ENCODE measurements at regions not wholly inside any gene's neighbourhood (a gene's known extent, or its start where the extent isn't known, plus 50 kb on each side); places are given as distances from the start of the nearest gene placed in this dataset.
A peak's percentile ranks its signal among the peaks of the same experiment; 100 is the strongest.
"Not testable (repeated sequence)": the region's sequence is repeated elsewhere in the genome, so short reads cannot be mapped to it uniquely, and the experiment has no call there.

DNA sequence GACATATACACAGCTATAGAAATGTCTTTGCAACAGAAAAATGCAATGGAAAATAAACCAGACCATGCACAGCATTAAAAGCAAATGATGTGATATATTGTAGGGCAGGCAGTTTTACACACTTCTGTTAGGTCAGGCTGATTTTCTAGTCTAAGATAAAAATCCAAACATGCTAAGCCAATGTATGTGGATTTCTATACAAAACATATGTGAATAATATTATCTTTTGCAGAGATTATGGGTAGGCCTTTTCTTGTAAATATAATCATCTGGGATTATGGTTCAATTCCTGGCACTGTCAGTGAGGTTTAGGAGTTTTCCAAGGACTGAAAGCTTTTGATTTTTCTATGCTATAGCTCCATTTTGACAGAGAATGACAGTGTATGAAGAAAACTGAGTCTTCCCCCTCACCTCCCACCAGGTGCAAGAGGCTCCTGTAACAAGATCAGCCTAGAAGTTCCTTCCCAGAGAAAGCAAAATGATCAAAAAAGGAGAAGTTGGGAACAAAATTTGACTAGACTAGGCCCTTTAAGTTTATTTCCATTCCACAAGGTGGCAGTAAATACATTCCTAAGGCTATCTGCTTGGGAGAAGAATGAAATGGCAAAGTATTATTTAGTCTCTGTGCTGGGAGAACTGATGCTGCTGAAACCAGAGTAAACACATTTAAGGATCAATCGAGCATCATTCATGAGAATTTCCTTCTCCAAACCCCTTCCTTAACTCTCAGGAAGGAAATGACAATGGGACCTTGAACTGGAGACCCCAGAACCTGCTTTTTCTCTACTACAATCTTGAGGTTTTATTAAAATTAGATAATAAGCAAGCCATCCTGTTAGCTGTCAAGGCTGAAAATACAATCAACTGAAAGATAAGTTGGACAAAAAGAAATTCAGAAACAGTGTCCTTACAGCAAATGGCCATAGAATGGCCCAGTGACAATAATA lies 133.0 kb upstream of the TUT7 start:
- WGBS = 1% methylated on average over 1 of the region's 1 CpG
- Histone ChIP-seq H3K4me3 (ENCODE audit: low read depth, low read length) (no peak overlapping the region), H3K36me3 (ENCODE audit: insufficient read depth) (no peaks in the 10 kb centered on the region), H3K27ac (ENCODE audit: low read depth) (no peak overlapping the region), H3K4me1 (ENCODE audit: insufficient read depth) (no peaks in the 10 kb centered on the region)
- DNase-seq (ENCODE audit: extremely low spot score) = peak; percentile 69

DNA sequence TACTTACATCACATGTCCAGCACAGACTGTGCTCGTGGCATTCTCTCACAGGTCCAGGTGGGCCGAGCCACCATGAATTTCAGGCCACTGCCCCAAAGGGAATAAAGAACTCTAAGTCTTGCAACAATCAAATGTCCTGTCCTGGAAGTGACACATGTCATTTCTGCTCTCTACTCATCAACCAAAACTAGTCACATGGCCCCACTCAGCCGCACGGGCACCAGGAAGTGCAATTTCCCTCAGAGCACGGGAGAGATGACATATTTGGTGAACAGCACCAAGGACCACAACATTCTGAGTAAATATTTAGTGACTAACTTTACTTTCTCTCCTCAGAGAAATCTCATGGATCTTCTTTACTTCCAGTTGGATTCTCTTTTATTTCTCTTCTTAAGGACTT lies 131.1 kb upstream of the TUT7 start:
- Histone ChIP-seq H3K27ac (ENCODE audit: low read depth) (no peak overlapping the region), H3K4me3 (ENCODE audit: low read depth, low read length) (no peak overlapping the region), H3K4me1 (ENCODE audit: insufficient read depth) (no peaks in the 10 kb centered on the region), H3K36me3 (ENCODE audit: insufficient read depth) (no peaks in the 10 kb centered on the region)
- 84% methylated on average over 5 of the region's 5 CpGs for WGBS
- no peak for DNase-seq (ENCODE audit: extremely low spot score)

DNA sequence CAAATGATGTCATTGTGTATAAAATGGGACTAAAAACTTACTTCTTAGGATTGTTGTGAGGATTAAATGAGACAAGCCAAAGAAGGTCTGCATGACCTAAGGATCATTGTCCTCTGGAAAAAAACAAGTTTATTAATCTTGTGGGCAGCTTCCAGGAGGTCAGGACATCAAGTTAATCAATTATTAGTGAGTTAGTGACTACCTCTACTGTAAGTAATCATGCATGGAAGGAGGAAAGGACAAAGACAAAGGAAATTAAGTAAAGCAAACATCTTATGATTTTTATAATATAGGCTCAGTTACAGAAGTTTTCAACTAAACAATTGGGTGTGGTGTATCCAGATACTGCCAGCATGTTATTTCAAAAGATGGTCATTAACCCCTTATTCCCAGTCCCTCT lies 129.3 kb upstream of the TUT7 start:
- Histone ChIP-seq H3K4me3 (ENCODE audit: low read depth, low read length) (no peak overlapping the region), H3K36me3 (ENCODE audit: insufficient read depth) (no peaks in the 10 kb centered on the region), H3K27ac (ENCODE audit: low read depth) (no peak overlapping the region), H3K4me1 (ENCODE audit: insufficient read depth) (no peaks in the 10 kb centered on the region)
- DNase-seq (ENCODE audit: extremely low spot score) = no peak

DNA sequence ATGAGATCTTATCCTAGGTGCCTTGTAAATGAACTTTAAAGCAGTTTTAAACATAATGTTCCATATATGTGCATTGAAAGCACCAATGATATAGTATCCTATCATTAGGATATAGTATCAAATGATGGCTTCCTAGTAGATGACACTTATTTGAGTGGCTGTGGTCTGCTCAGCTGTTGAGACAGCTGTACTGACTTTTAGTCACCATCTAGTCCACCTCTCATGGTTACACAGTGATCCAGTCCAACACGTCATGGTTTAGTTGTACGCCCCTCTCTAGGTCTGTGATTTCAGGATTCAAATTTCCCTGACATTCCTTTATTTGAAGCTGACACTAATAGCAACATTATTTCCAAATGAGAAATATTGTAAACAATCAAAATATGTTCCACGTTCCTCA lies 127.3 kb upstream of the TUT7 start:
- DNase-seq (ENCODE audit: extremely low spot score) = no peak
- no peak overlapping the region for H3K27ac ChIP-seq (ENCODE audit: low read depth)
- no peaks in the 10 kb centered on the region for H3K4me1 ChIP-seq (ENCODE audit: insufficient read depth)
- no peaks in the 10 kb centered on the region for H3K36me3 ChIP-seq (ENCODE audit: insufficient read depth)
- WGBS = 92% methylated on average over 3 of the region's 3 CpGs
- no peak overlapping the region for H3K4me3 ChIP-seq (ENCODE audit: low read depth, low read length)

DNA sequence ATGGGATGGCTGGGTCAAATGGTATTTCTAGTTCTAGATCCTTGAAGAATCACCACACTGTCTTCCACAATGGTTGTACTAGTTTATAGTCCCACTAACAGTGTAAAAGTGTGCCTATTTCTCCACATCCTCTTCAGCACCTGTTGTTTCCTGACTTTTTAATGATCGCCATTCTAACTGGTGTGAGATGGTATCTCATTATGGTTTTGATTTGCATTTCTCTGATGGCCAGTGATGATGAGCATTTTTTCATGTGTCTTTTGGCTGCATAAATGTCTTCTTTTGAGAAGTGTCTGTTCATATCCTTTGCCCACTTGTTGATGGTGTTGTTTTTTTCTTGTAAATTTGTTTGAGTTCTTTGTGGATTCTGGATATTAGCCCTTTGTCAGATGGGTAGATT lies 121.0 kb upstream of the TUT7 start:
- not testable (repeated sequence) for H3K27ac ChIP-seq (ENCODE audit: low read depth); DNase-seq (ENCODE audit: extremely low spot score)
- 100% methylated on average over 1 of the region's 1 CpG for WGBS

DNA sequence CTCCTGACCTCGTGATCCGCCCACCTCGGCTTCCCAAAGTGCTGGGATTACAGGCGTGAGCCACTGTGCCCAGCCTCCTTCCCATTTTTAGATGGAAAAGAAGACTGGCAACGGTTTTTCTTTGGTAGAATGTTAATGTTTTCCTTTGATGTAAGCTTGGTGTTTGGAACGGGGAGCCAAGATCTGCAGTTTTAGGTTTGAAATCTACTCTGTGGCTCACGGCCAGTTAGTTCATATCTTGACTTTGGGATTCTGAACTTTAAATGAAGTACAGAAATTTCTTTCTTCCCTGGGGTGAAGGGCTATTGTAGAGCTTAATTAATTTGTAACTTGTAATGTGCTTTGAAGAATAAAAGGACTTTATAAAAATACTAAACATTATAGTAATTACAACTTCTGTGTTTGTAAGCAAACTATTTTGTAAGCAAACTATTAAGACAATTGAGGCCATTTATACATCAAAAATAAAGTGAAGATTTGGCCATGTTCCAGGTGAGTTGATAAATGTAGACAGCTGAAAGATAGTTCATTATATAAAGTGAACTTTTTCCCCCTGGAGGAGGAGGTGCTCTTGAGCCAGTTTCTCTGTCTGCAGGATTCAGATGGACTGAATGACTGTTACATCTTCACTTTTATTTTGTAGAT lies 117.1 kb upstream of the TUT7 start:
- no peak for DNase-seq (ENCODE audit: extremely low spot score)
- WGBS = 48% methylated on average over 7 of the region's 7 CpGs
- no peak overlapping the region for H3K27ac ChIP-seq (ENCODE audit: low read depth)
- H3K36me3 ChIP-seq (ENCODE audit: insufficient read depth) = no peaks in the 10 kb centered on the region
- no peaks in the 10 kb centered on the region for H3K4me1 ChIP-seq (ENCODE audit: insufficient read depth)
- no peak overlapping the region for H3K4me3 ChIP-seq (ENCODE audit: low read depth, low read length)

More for the DNA sequence above, 121.0 kb upstream of the TUT7 start:
- not testable (repeated sequence) for H3K36me3 ChIP-seq (ENCODE audit: insufficient read depth); H3K4me3 ChIP-seq (ENCODE audit: low read depth, low read length); H3K4me1 ChIP-seq (ENCODE audit: insufficient read depth)

DNA sequence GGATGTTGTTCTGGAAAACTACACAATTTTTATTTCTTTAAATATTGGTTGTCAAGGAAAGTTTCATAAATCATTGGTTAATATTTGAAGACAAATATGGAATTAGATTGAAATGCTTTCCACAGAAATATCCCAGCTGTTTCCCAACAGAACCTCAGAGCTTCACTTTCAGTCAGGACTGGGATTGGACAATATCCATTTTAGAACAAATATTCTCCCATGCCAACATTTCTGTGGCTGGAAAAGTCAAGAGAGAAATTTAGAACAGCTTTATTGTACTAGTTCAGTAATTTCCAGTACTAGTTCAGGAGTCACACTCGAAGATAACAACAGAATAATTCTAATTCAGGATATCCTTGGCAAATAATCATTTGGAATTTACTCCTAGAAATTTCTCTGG lies 116.1 kb upstream of the TUT7 start:
- Histone ChIP-seq H3K36me3 (ENCODE audit: insufficient read depth) (no peaks in the 10 kb centered on the region), H3K4me1 (ENCODE audit: insufficient read depth) (no peaks in the 10 kb centered on the region), H3K4me3 (ENCODE audit: low read depth, low read length) (no peak overlapping the region), H3K27ac (ENCODE audit: low read depth) (no peak overlapping the region)
- DNase-seq (ENCODE audit: extremely low spot score) = no peak
- WGBS = 22% methylated on average over 1 of the region's 1 CpG

DNA sequence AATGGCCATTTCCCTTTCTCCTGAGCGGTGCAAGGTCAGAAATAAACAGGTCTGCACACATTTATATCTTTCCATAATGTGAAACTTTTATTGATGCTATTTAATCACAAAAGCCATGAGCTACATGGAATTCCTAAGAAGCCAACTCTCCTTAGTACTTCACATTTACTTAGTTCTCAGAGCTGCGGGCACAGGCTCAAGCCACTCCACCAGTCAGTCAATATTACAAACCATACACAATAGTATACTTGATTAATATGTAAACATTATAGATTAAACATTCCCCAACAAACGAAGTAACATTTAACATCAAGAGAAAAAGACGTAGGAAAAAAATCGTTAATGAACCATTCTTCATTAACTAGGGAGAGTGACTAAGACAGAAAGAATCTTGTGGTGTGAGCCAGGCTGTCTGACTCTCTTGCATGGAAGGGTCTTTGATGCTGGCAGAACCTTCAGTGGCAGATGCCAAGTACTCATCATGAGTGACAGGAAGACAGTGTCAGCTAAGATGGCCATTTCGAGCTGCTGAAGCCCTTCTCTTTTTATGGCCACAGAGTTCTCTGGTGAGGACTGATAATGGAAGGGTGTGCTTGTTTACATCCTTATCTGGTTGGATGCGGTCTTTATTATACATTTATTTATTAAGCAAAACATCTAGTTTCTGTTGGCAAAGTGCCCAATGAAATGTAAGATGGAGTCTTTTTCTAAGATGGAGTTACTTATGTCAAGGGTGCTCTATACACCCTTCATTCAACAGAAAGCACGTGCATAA lies 115.5 kb upstream of the TUT7 start:
- WGBS = 73% methylated on average over 8 of the region's 8 CpGs
- H3K4me3 ChIP-seq (ENCODE audit: low read depth, low read length) = no peak overlapping the region
- no peaks in the 10 kb centered on the region for H3K36me3 ChIP-seq (ENCODE audit: insufficient read depth)
- H3K27ac ChIP-seq (ENCODE audit: low read depth) = no peak overlapping the region
- H3K4me1 ChIP-seq (ENCODE audit: insufficient read depth) = no peaks in the 10 kb centered on the region
- no peak for DNase-seq (ENCODE audit: extremely low spot score)

DNA sequence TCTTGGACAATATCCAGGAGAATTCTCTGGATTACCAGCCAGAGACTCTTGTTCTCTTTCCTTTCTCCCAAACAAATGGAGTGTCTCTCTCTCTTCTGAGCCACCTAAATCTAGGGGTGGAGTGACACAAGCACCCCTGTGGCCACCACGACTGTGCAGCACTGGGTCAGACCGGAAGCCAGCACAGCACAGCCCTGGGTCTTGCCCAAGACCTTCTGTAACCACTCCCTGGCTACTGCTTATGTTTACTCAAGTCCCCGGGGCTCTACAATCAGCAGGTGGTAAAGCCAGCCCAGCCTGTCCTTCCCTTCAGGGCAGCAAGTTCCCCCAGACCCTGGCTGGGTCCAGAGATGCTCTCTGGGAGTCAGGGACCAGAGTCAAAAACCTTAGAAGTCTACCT lies 110.0 kb upstream of the TUT7 start:
- no peak overlapping the region for H3K27ac ChIP-seq (ENCODE audit: low read depth)
- WGBS = 55% methylated on average over 3 of the region's 3 CpGs
- H3K4me3 ChIP-seq (ENCODE audit: low read depth, low read length) = no peak overlapping the region
- no peaks in the 10 kb centered on the region for H3K36me3 ChIP-seq (ENCODE audit: insufficient read depth)
- no peak for DNase-seq (ENCODE audit: extremely low spot score)
- peaks cover 2% of the 10 kb centered on the region for H3K4me1 ChIP-seq (ENCODE audit: insufficient read depth)

DNA sequence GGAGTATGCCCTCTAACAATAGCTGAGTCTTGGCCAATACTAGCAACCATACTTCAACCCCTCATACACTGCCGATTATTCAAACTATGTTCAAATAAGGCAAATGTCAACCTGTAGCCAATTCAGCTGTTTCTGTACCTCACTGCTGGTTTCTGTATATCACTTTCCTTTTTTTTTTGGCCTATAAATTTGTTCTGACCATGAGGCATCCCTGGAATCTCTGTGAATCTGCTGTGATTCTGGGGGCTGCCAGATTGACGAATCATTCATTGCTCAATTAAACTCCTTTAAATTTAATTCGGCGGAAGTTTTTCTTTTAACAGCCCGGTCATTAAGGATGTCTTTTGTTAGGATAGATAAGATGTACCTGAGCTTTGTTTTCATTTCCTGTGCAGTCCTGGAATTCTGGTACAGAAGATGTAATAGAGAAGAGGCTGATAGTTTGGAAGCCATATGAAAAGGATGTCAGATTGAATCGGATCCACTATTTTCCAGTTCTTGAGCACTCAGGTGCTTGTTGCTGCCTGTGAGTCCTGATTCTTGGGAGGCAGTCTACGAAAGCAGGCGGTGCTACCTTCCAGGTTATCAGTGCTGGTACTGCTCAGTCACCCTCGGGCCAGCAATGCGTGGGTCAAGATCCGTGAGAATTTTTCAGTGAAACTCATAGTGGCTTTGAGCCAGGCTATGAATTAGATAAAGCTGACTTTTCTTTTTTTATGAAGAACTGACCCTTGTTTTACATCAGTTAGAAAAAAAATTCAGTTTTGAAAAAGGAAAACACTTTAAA lies 106.2 kb upstream of the TUT7 start:
- Histone ChIP-seq H3K4me3 (ENCODE audit: low read depth, low read length) (no peak overlapping the region), H3K36me3 (ENCODE audit: insufficient read depth) (no peaks in the 10 kb centered on the region), H3K27ac (ENCODE audit: low read depth) (no peak overlapping the region), H3K4me1 (ENCODE audit: insufficient read depth) (peaks cover 2% of the 10 kb centered on the region)
- WGBS = 75% methylated on average over 11 of the region's 11 CpGs
- no peak for DNase-seq (ENCODE audit: extremely low spot score)

DNA sequence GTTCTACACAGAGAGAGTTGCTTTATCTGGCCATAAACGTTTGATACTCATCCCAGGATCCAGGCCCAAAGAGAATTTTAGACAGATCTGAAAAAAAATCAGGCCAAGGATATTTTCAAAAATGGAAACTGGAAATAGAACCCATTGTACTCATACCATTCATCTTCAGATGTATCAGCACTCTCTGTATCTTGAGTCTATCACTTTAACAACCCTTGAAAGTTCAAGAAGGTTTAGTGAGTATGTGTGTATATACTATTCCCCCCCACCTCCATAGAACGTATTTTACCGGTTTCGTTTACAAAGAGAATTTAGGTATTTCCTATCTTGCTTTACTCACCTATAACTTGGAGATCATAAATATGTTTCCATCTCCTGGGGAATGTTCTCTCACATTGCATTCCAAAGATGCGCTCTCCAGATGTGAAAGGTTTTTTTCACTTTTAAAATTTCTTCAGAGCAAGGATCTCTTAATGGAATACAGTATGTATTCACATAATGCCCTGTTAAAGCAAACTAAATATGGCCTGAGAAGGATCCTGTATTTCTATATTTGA lies 105.5 kb upstream of the TUT7 start:
- H3K27ac ChIP-seq (ENCODE audit: low read depth) = no peak overlapping the region
- no peaks in the 10 kb centered on the region for H3K36me3 ChIP-seq (ENCODE audit: insufficient read depth)
- H3K4me1 ChIP-seq (ENCODE audit: insufficient read depth) = peaks cover 2% of the 10 kb centered on the region
- H3K4me3 ChIP-seq (ENCODE audit: low read depth, low read length) = no peak overlapping the region
- DNase-seq (ENCODE audit: extremely low spot score) = no peak
- 76% methylated on average over 5 of the region's 5 CpGs for WGBS

DNA sequence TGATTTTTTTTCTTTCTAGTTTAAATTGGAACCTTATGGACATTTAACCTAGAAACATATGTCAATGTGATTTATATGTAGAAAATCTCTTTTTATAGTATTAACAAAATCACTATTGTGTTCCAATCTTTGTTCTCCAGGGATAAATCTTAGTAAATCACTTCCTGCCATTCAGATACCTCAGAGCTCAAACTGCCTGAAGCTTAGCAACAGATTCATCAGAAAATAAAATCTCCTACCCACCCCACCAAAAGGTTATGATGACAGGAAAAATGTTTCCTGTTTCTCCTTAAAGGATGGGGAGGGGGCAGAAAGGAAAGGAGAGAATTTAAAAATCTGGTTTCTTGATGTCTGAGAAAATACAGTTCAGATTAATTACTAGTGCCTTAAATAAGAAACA lies 105.0 kb upstream of the TUT7 start:
- Histone ChIP-seq H3K36me3 (ENCODE audit: insufficient read depth) (no peaks in the 10 kb centered on the region), H3K4me1 (ENCODE audit: insufficient read depth) (no peaks in the 10 kb centered on the region), H3K27ac (ENCODE audit: low read depth) (no peak overlapping the region), H3K4me3 (ENCODE audit: low read depth, low read length) (no peak overlapping the region)
- no peak for DNase-seq (ENCODE audit: extremely low spot score)
